ENCODE measurements at regions not wholly inside any gene's neighbourhood (a gene's known extent, or its start where the extent isn't known, plus 50 kb on each side); places are given as distances from the start of the nearest gene placed in this dataset.

DNA sequence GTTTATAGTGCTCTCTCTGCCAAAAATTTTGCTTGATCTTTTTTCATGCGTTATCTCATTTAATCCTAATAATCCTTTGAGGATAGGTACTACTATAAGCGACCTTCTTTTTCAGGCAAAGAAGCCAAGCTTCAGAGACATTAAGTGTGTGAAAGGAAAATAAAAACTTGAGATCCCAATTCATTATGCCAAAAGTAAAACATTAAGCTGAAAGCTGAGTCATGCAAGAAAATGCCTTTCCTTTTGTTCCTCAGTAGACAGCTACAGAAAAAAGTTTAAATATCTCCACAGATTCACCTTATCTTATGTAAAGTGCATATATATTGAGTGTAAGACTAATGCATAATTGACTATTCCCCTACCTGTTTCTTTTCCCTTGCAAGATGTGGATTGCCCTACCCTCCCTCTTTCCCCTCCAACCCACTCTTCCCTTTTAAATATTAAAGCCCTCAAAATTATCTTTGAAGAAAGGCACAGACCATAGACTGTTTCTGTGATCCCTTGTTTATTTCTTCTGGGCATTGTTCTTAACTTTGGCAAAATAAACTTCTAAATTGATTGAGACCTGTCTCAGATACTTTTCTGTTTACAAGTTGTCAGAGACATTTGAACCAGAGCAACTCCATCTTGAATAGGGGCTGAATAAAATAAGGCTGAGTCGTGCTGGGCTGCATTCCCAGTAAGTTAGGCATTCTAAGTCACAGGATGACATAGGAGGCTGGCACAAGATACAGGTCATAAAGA, 1139.9 kb upstream of the LRRN3 start:
- Mint-ChIP-seq H3K27ac (no peak overlapping the region), H3K9me3 (no peaks in the 10 kb centered on the region), H3K36me3 (no peaks in the 10 kb centered on the region), H3K27me3 (no peaks in the 10 kb centered on the region), H3K4me3 (no peak overlapping the region), H3K4me1 (no peaks in the 10 kb centered on the region)
- CTCF ChIA-PET: no interaction called here
- no peak for DNase-seq

DNA sequence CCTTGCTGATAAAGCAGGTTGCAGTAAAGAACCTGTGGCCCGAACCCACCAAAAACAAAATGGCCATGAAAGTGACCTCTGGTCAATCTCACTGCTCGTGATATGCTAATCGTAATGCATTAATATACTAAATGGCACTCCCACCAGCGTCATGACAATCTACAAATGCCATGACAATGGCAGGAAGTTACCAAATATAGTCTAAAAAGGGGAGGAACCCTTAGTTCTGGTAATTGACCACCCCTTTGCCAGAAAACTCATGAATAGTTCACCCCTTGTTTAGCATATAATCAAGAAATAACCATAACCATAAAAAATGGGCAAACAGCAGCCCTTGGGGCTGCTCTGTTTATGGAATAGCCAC, 1139.4 kb upstream of the LRRN3 start:
- H3K27me3 Mint-ChIP-seq: no peaks in the 10 kb centered on the region
- H3K9me3 Mint-ChIP-seq: no peaks in the 10 kb centered on the region
- H3K4me3 Mint-ChIP-seq: no peak overlapping the region
- no peak for DNase-seq
- no peak overlapping the region for H3K27ac Mint-ChIP-seq
- no peaks in the 10 kb centered on the region for H3K4me1 Mint-ChIP-seq
- no peaks in the 10 kb centered on the region for H3K36me3 Mint-ChIP-seq
- CTCF ChIA-PET: no interaction called here

DNA sequence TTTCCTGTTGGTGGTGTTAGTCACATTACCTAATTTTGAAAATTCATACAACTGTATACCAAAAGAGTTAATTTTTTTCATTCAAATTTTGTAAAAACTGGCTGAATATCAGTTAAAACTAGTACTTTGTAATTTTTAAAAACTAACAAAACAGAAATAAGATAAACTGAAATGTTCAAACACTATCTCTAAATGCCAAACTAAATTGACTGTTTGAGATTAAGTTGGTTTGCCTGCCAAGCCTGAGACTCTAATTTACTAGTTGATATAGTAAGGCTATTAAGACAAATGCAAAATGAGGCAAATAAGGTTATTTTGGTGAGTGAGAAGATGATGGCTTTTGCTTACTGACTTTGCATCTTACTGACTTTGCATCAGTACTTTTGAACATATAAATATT, 1134.9 kb upstream of the LRRN3 start:
- Mint-ChIP-seq H3K27me3 (no peaks in the 10 kb centered on the region), H3K9me3 (no peaks in the 10 kb centered on the region)

DNA sequence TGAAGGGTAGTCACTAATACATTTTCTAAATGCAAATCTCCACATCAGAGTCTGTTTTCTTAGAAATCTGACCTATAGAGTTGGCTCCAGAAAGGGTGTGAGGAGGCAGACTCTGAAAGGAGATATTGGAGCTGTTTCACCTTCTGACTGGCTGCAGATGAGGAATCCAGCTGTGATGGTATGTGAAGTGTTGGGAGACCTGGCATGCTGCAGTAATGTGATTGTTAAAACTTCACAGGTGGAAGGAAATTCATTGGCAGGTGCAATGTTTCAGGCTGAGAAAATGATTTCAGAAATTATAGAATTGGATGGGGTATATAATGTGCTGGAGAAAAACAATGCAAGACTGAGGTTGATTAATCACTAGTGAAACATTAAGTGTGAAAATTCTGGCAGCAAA, 1134.0 kb upstream of the LRRN3 start:
- CTCF ChIA-PET: no interaction called here
- Mint-ChIP-seq H3K4me1 (no peaks in the 10 kb centered on the region), H3K36me3 (no peaks in the 10 kb centered on the region), H3K9me3 (no peaks in the 10 kb centered on the region), H3K27ac (no peak overlapping the region), H3K27me3 (no peaks in the 10 kb centered on the region), H3K4me3 (no peak overlapping the region)
- DNase-seq: no peak

More for the DNA sequence above, 1134.9 kb upstream of the LRRN3 start:
- no peaks in the 10 kb centered on the region for H3K4me1 Mint-ChIP-seq
- CTCF ChIA-PET: no interaction called here
- no peak overlapping the region for H3K4me3 Mint-ChIP-seq
- no peak for DNase-seq
- H3K27ac Mint-ChIP-seq: no peak overlapping the region
- H3K36me3 Mint-ChIP-seq: no peaks in the 10 kb centered on the region

DNA sequence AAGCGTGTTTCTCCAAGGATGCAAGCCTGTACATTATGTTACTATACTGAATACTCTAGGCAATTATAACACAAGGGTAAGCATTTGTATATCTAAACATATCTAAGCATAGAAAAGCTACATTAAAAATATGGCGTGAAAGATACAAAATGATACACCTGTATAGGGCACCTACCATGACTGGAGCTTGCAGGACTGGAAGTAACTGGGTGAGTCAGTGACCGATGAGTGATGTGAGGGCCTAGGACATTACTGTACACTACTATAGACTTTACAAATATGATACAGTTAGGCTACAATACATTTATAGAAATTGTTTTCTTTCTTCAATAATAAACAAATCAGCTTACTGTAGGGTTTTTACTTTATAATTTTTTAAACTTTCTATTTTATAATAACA, 1127.2 kb upstream of the LRRN3 start:
- CTCF ChIA-PET: no interaction called here
- DNase-seq: no peak
- no peaks in the 10 kb centered on the region for H3K4me1 Mint-ChIP-seq

DNA sequence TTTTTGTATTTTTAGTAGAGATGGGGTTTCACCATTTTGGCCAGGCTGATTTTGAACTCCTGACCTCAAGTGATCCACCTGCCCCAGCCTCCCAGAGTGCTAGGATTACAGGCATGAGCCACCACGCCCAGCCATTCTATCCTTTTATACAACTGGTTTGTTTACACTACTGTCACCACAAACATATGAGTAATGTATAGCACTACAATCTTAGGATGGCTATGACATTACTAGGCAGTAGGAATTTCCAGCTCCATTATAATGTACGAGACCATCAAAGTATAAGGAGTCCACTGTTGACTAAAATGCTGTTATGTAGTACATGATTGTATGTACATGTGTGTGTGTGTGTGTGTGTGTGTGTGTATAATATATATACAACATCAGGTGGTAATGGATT, 1126.1 kb upstream of the LRRN3 start:
- no peak overlapping the region for H3K27ac Mint-ChIP-seq
- no peaks in the 10 kb centered on the region for H3K27me3 Mint-ChIP-seq
- no peaks in the 10 kb centered on the region for H3K9me3 Mint-ChIP-seq
- no peak overlapping the region for H3K4me3 Mint-ChIP-seq
- no peaks in the 10 kb centered on the region for H3K36me3 Mint-ChIP-seq
- CTCF ChIA-PET: no interaction called here
- no peaks in the 10 kb centered on the region for H3K4me1 Mint-ChIP-seq
- DNase-seq: no peak

More for the DNA sequence above, 1127.2 kb upstream of the LRRN3 start:
- Mint-ChIP-seq H3K9me3 (no peaks in the 10 kb centered on the region), H3K27ac (no peak overlapping the region), H3K27me3 (no peaks in the 10 kb centered on the region), H3K4me3 (no peak overlapping the region), H3K36me3 (no peaks in the 10 kb centered on the region)

DNA sequence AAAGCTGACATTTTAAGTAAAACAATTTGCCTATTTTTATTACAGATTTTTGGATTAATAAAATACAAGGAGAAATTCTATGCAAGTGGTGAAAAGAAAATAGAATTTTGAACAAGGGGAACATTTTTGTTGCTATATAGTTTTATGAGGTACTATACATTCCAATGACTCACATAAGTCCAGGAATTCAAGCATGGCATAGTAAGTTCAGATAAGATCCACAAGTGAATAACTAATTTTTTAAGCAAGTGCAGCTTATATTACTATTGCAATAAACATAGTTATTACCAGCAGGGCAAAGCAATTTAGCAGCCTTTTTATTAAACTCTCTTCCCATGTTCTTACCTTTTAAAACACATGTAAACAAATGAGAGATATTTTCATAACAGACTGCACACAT, 1123.5 kb upstream of the LRRN3 start:
- no peak overlapping the region for H3K27ac Mint-ChIP-seq
- H3K36me3 Mint-ChIP-seq: no peaks in the 10 kb centered on the region
- no peak for DNase-seq
- H3K9me3 Mint-ChIP-seq: no peaks in the 10 kb centered on the region
- H3K27me3 Mint-ChIP-seq: no peaks in the 10 kb centered on the region
- CTCF ChIA-PET: interaction anchor here (0.7 kb wide), 1 partner anchor 435 kb away, joined by 4 read pairs; no protein-coding TSS in a partner anchor
- no peak overlapping the region for H3K4me3 Mint-ChIP-seq
- no peaks in the 10 kb centered on the region for H3K4me1 Mint-ChIP-seq

DNA sequence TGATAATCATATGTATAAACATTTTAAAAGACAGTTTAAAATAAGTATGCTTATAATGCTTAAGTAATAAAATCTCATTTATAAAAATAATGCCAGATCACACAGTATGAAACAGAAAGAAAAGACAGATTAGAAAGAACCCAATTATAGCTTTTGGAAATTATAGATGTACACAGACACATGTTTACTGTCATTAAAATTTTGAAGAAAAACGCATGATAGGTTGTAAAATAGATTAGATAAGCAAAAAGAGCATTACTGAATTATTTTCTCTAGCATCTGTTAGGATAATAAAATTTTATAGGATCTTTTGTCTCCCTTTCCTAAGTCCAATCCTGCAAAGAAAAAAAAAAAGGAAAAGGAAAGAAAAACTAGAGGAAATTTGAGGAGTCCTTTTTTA, 1107.3 kb upstream of the LRRN3 start:
- H3K4me3 Mint-ChIP-seq: no peak overlapping the region
- H3K27me3 Mint-ChIP-seq: no peaks in the 10 kb centered on the region
- H3K36me3 Mint-ChIP-seq: no peaks in the 10 kb centered on the region
- no peaks in the 10 kb centered on the region for H3K4me1 Mint-ChIP-seq
- H3K9me3 Mint-ChIP-seq: no peaks in the 10 kb centered on the region
- DNase-seq: no peak
- CTCF ChIA-PET: no interaction called here
- H3K27ac Mint-ChIP-seq: no peak overlapping the region

DNA sequence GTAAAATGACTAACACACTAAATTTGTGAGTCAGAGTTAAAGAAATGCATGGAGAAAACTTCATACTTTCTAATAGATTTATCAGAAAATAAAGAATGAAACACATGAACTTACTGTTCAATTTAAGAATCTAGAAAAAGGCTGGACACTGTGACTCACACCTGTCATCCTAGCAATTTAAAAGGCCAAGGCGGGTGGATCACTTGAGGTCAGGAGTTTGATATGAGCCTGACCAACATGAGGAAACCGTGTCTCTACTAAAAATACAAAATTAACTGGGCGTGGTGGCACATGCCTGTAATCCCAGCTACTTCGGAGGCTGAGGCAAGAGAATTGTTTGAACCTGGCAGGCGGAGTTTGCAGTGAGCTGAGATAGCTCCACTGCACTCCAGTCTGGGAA, 1106.2 kb upstream of the LRRN3 start:
- Mint-ChIP-seq H3K27ac (no peak overlapping the region), H3K4me1 (no peaks in the 10 kb centered on the region), H3K9me3 (no peaks in the 10 kb centered on the region), H3K36me3 (no peaks in the 10 kb centered on the region), H3K27me3 (no peaks in the 10 kb centered on the region), H3K4me3 (no peak overlapping the region)
- CTCF ChIA-PET: no interaction called here
- DNase-seq: no peak

DNA sequence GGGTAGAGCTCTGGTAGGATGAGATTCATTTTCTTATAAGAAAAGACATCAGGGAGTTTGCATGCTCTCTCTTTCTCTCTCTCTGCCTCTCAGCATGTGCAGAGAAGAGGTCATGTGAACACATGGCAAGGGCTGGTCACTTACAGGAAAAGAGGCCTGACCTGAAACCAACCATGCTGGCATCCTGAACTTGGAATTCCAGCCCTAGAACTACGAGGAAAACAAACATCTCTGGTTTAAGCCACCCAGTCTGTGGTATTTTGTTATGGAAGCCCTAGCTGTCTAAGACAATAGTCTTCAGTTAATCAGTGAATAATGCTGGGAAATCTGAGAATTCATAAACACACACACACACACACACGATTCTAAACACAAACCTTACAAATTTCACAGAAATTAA, 1104.2 kb upstream of the LRRN3 start:
- Mint-ChIP-seq H3K36me3 (no peaks in the 10 kb centered on the region), H3K9me3 (no peaks in the 10 kb centered on the region), H3K4me3 (no peak overlapping the region), H3K27me3 (no peaks in the 10 kb centered on the region), H3K4me1 (no peaks in the 10 kb centered on the region), H3K27ac (no peak overlapping the region)
- no peak for DNase-seq
- CTCF ChIA-PET: no interaction called here

DNA sequence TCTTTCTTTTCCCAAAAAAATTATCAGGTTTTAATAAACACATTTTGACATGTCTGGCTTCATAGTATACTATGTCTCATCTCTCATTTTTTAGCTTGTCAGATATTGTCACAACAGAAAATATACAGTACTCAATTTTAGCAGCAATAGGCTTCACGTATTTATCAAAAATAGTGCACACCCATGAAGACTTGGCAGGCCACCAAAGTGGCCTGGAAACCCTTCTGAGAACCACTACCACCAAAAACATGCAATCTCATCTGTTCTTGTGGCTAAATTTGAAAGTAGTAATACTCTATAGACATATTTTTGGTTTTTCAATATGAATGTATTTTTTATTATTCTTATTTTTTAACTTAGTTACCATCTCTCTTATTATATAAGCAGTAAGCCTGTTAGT, 1094.5 kb upstream of the LRRN3 start:
- no peaks in the 10 kb centered on the region for H3K27me3 Mint-ChIP-seq
- no peak overlapping the region for H3K27ac Mint-ChIP-seq
- no peaks in the 10 kb centered on the region for H3K9me3 Mint-ChIP-seq
- no peak overlapping the region for H3K4me3 Mint-ChIP-seq
- no peak for DNase-seq
- CTCF ChIA-PET: no interaction called here
- no peaks in the 10 kb centered on the region for H3K4me1 Mint-ChIP-seq
- no peaks in the 10 kb centered on the region for H3K36me3 Mint-ChIP-seq

DNA sequence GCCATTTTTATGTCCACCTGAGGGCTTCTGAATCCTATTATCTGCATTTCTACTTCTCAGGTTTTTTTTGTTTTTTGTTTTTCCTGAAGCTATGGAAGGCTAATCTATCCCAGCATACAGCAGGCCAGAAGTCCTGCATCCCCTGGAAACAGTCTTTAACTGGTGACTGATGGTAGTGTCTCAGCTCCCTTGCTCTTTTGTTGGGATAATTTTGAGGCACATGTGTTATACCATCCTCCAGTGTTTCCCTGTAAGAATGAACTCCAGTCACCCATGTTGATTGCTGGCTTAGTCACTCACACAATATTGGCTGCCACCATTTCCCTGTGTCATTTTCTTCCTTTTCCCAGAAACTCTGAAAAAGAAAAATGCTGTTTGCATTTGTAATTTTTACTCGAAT, 1094.0 kb upstream of the LRRN3 start:
- Mint-ChIP-seq H3K36me3 (no peaks in the 10 kb centered on the region), H3K9me3 (no peaks in the 10 kb centered on the region), H3K27ac (no peak overlapping the region), H3K27me3 (no peaks in the 10 kb centered on the region), H3K4me3 (no peak overlapping the region), H3K4me1 (no peaks in the 10 kb centered on the region)
- CTCF ChIA-PET: no interaction called here
- DNase-seq: no peak

DNA sequence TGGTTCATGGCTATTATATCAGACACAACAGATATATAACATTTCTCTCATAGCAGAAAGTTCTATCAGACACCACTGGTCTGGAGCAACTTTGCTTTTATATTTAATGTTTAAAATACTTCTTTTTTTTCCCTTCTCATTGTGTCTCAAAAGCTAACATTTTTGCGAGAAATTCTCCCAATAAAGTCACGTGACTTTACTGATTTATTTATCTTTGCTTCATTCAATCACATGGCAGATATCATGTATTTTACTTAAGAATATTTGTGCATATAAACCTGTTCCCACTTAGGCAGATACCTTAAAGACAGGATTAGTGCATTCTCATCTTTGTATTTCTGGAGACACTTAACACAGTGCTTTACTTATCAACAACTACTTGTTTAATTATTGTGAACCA, 1093.1 kb upstream of the LRRN3 start:
- CTCF ChIA-PET: no interaction called here
- Mint-ChIP-seq H3K9me3 (no peaks in the 10 kb centered on the region), H3K27me3 (no peaks in the 10 kb centered on the region), H3K27ac (no peak overlapping the region), H3K36me3 (no peaks in the 10 kb centered on the region), H3K4me3 (no peak overlapping the region), H3K4me1 (no peaks in the 10 kb centered on the region)
- no peak for DNase-seq

DNA sequence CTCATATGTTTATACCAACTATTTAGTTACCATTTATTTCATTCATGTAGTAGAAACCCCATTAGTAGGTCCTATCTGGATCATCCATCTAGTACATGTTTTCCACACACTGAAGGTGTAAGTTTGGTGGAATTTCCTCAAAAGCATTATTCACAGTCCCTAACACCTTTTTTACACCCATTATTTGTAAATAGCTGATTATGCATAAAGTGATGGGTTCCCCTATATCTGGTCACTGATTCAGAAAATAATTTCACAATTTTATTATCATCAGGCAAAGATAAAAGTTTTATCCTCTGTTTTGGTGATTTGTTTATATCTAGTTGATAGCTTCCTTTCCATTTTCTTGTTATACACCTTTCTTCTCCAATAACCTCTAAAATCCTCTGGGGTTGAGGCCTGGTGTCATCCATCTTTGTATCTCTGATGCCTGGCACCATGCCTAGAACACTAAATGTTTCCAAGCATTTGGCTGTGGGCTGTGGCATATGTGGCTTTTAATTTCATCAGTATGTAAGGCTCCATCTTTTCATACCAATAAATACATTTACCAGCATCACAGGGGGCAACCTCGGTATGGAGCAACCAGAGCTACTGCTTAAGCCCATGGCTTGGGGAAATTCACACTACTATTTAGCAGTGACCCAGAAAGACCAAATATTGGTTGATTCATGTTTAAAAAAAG, 1089.5 kb upstream of the LRRN3 start:
- CTCF ChIA-PET: no interaction called here
- H3K36me3 Mint-ChIP-seq: no peaks in the 10 kb centered on the region
- H3K4me1 Mint-ChIP-seq: no peaks in the 10 kb centered on the region
- H3K4me3 Mint-ChIP-seq: no peak overlapping the region
- no peak overlapping the region for H3K27ac Mint-ChIP-seq
- no peak for DNase-seq
- no peaks in the 10 kb centered on the region for H3K9me3 Mint-ChIP-seq
- no peaks in the 10 kb centered on the region for H3K27me3 Mint-ChIP-seq

DNA sequence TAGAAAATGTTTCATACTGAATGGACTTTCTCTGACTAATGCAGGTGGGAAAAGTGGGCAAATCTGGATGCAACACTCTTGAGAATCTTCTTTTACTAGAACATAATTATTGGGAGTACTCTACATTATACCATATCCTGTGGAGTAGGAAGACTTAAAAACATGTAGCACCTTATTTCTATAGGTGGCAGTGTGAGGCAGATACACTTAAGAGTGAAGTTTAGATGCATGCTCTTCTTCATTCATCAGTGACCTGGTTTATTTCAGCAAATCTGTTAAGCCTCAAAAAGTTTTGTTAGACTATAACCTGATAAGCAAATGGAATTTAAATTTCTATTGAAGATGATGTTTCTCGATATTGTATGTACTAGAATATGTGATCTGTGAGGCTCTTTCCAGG, 1087.1 kb upstream of the LRRN3 start:
- no peak for DNase-seq
- no peak overlapping the region for H3K27ac Mint-ChIP-seq
- H3K27me3 Mint-ChIP-seq: no peaks in the 10 kb centered on the region
- H3K36me3 Mint-ChIP-seq: no peaks in the 10 kb centered on the region
- H3K4me1 Mint-ChIP-seq: no peaks in the 10 kb centered on the region
- no peak overlapping the region for H3K4me3 Mint-ChIP-seq
- H3K9me3 Mint-ChIP-seq: no peaks in the 10 kb centered on the region
- CTCF ChIA-PET: no interaction called here

Data from activated naive CD4-positive, alpha-beta T cell treated with anti-CD3 and anti-CD28 coated beads, Interleukin-2, amount 10 ng/mL, durations not matched to agents 7 days and 5 days (primary cell).